NCI-H2029 treated with DMSO at 0.1 percent for 48 hours (cell line): ENCODE measurements at regions not wholly inside any gene's neighbourhood (a gene's known extent, or its start where the extent isn't known, plus 50 kb on each side); places are given as distances from the start of the nearest gene placed in this dataset.

ENCODE experiments used
- DNase-seq: peaks from one replicate; lab custom pipeline; 2025; lab: John Stamatoyannopoulos, UW

GRCh38 chrX:43018031-43018430 is 240.1 kb upstream of the PPP1R2C start:
- DNase-seq: no peak

GRCh38 chrX:43019021-43019420 is 241.1 kb upstream of the PPP1R2C start:
- no peak for DNase-seq

GRCh38 chrX:43025806-43026315 is 247.9 kb upstream of the PPP1R2C start:
- no peak for DNase-seq

DNA sequence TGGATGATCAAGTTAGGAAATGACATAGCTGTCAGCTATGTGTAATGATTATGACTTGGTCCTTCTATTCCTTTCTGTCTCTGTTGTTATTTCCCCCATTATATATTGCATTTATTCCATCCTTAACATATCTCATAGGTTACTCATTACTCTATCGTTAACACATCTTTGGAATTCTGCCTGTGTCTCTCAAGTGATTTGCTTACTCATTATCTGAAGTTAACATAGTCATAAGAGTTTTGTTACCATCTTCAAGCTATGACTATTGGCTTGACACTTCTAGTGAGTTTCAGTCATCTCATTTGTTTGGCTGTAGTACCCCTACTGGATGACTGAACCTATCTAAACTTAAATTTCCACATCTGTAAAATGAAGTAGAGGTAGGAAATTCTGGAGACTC is 286.1 kb upstream of the PPP1R2C start:
- DNase-seq: no peak

- DNase-seq: no peak
These were observed 288.0 kb upstream of the PPP1R2C start for GRCh38 chrX:43065978-43066377.

DNA sequence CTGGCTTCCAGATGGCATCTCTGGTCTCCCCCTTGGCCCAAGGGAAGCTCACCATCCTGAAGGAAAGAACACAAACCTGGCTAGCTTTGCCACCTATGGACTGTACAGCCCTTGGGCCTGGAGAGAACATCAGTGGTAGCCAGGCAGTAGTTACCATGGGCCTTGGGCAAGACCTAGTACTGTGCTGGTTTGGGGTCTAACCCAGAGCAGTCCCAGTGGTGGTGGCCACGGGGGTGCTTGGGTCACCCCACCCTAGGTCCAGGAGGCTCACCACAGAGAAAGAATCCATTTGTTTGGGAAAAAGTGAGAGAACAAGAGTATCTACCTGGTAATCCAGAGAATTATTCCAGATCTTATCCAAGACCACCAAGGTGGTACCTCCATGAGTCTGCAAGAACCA is 290.7 kb upstream of the PPP1R2C start:
- DNase-seq: no peak

- DNase-seq: no peak
These were observed 305.1 kb upstream of the PPP1R2C start for GRCh38 chrX:43083016-43083415.

DNA sequence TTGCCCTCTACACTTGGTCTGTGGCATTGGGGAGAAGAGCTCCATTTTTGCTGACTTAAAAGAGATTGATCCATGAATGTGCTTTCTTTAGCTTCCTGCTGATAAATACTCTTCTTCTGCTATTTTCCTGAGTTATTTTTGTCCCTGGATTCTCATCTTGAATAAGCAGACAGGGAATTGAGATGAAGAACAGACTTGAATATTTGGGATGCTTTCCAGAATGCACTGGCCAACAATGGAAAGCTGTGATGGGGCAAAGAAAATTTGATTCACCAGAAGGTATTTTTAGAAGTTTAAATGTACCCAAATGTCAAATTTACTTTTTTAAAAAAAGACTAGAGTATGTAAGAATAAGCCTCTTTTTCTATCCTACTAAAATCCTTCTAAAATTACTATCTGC is 309.9 kb upstream of the PPP1R2C start:
- no peak for DNase-seq

DNA sequence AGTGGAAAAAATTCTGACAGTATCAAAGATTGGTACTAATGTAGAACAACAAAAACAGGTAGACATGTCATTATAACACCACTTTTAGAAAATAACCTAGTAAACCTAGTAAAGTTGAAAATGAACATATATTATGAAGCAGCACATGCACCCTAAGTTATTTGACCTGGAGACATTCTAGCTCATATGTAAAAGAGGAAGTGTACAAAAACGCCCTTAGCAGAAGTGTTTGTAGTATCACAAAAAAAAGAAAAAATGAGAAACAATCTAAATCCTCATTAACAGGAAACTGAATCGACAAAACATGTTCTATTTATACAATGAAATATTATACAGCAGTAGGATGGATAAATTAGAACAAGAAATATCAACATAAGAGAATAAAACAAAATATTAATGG is 318.9 kb upstream of the PPP1R2C start:
- DNase-seq: no peak

- no peak for DNase-seq
These were observed 328.0 kb upstream of the PPP1R2C start for GRCh38 chrX:43106009-43106408.

GRCh38 chrX:43108828-43109227 is 330.9 kb upstream of the PPP1R2C start:
- DNase-seq: no peak

- DNase-seq: no peak
These were observed 343.7 kb upstream of the PPP1R2C start for GRCh38 chrX:43121637-43122036.

DNA sequence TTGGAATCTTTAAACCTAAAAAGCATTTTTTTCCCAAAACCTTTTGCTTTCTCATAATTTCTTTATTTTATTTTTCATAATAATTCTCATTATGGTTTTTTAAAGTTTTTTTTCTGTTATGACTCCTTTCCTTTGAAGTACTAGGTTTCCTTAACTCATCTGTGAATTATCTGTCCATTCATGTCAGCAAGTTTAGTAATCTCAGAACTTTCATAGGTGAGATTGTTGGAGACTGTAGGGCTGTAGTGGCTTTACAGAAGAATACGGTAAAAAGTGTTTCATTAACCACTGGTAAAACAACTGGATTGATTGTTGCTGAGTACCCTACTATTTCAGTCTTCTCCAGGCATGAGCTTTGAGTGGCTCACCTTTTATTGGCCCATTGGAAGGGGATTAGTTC is 361.7 kb upstream of the PPP1R2C start:
- DNase-seq: no peak

GRCh38 chrX:43140582-43140981 is 362.6 kb upstream of the PPP1R2C start:
- no peak for DNase-seq

GRCh38 chrX:43141885-43142284 is 363.9 kb upstream of the PPP1R2C start:
- no peak for DNase-seq

- no peak for DNase-seq
These were observed 370.3 kb upstream of the PPP1R2C start for GRCh38 chrX:43148305-43148704.

DNA sequence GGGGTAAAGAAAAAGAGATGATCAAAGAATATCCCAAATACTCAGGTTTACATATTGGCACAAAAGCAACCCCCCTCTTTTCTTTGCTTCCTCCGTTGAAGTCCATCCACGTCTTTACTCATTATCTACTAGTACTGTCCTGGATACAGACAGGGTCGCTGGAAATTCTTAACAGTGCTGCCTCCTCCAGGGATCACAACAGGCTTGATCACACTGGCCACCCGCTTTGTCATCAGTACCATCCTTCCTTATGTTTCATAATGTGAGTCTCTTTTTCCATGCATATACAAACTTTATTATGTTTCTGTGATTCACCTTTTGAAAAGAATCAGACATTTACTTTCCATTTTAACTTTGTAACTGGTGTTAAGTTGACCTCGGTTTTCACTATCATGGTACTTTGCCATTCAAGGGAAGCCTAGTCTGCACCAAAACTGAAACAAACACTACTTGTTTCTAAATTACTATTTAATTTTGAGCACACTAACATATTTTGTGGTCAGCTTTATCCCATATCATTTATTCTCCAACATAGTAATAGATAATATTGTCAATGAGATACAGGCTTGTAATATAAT is 387.5 kb upstream of the PPP1R2C start:
- DNase-seq: no peak

DNA sequence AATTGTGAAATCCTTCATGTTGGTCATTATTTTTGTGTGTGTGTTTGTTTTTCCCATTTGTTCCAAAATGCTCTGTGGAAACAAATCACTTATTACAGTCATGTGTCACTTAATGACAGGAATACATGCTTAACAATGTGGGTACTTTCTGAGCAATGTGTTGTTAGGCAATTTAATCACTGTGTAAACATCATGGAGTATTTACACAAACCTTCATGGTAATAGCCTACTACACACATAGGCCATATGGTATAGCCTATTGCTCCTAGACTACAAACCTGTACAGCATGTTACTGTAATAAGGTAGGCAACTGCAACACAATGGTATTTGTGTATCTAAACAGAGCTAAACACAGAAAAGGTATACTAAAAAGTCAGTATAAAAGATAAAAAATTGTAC is 388.9 kb upstream of the PPP1R2C start:
- DNase-seq: peak; percentile 22

DNA sequence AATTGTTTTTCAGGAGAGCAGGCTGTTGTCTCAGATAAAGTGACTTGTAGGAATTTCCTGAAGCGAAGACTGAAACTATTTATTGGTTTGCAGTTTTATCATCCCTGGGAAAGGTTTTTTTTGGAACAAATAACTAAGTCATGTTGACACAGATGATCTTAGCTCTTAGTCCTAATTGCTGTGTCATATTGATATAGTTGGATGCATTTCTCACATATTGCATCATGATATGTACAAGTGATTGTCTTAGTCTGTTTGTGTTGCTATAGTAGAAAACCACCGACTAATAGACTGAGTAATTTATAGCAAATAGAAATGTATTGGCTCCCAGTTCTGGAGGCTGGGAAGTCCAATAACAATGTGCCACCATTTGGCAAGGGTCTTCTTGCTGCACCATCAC is 397.5 kb upstream of the PPP1R2C start:
- DNase-seq: no peak

DNA sequence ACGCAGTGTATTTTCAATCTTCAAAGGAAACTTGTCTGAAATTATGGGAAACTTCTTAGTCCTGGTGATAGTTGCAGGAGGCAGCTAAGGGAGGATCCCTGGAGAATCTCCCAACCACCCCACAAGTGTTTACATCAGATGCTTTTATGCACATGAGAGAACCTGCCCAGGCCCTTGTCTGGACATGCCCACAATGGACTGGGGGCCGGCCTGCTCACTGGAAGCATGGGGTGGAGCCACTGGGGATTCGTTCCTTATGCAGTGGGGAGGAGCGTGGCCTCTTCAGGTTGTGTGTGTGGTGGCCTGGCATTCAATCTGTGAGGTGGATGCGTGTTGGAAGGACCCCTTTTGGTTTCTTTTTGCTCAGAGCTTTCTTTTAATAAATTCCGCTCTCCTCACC is 398.7 kb upstream of the PPP1R2C start:
- no peak for DNase-seq

DNA sequence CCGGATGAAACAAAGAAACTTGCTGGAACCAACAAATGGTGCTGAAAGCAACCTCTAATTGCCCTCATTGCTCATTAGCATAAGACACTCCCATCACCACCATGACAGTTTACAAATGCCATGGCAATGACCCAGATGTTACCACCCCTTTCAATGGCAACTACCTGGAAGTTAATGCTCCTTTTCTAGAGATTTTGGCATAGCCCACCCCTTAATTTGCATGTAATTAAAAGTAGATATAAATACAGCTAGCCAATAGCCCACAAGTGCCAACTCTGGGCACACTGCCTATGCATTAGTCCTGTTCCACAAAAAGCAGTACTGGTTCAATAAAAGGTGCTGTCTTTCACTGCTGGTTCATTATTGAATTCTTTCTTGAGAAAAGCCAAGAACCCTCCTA is 410.3 kb upstream of the PPP1R2C start:
- DNase-seq: no peak

DNA sequence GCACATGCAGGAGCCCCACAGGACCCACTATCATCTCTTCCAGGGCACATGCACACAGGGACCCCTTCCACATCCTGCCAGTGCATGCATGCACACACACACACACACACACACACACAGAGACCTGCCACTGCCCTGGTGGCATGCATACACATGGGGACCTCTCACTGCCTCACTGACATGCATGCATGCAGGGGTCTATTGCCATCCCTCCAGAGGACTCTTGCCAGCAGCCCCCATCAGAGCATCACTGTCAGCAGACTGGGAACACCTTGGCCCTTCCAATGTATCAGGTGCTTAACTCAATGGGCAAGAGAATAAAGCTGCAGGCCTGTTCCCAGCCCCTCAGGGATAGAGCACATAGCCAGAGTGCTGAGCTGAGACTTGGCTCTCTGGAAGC is 433.6 kb upstream of the PPP1R2C start:
- no peak for DNase-seq

DNA sequence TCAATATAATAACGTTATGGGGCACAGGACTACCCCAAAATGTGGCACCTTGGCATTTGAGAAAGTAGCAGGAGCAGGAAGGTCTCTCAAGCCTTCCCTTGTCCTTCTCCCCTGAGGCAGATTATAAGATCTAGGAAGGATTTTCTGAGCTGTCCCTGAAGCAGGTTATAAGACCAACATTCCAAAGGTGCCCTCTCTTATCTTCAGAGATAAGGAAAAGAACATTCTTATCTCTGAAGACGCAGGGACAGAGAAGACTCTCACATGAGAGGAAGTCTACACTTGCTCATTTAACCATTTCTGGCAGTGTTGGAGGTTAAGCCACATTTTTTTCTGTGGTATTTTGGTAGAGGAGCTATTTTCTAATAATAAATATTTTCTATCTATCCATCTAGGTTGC is 437.9 kb upstream of the MAOA start:
- no peak for DNase-seq

DNA sequence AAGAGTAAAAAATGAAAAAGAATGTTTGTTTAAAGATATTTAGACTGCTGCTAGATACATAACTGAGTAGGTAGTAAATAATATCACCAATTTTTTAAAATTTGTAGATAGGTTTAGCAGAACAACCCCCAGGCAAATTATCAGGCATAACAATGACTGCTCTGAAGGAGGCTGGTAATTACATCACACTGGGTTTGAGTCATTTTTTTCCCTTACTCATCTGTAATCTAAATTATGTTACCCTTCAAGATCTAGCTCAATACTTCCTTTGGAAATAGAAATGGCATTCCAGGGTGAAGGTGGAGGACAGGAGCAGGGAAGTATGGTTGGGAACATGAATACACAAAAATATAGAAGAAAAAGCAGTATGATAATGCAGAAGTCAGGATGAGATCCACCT is 431.6 kb upstream of the MAOA start:
- DNase-seq: no peak
